CD4-positive, CD25-positive, alpha-beta regulatory T cell (primary cell): ENCODE measurements at regions not wholly inside any gene's neighbourhood (a gene's known extent, or its start where the extent isn't known, plus 50 kb on each side); places are given as distances from the start of the nearest gene placed in this dataset.

Experiments used
- ATAC-seq, 2 donors: fragments of 150-1000 bp; cut with Tn5 transposase; one replicate each; pipeline ENCODE4 v1.10.0; 2021; ENCODE audit warnings: low read depth in 2 of 2, moderate number of reproducible peaks in 2 of 2, moderate library complexity in 1 of 2
- DNase-seq, 3 donors: peaks; one replicate each; pipeline versions ENCODE4 v3.0.0 to v3.0.0-alpha.2; 2012 to 2022; ENCODE audit warnings: mixed read lengths in 1 of 3
- H3K27ac ChIP-seq: one replicate; pipeline ENCODE4 v1.7.0; 2013; ENCODE audit warnings: mild to moderate bottlenecking, low read length; ENCODE audit not compliant: insufficient read depth, poor library complexity, severe bottlenecking
- H3K27me3 ChIP-seq: one replicate; pipeline ENCODE4 v1.7.0; 2013; ENCODE audit warnings: low read length; ENCODE audit not compliant: control insufficient read depth, insufficient read depth
- H3K36me3 ChIP-seq: one replicate; pipeline ENCODE4 v1.7.0; 2013; ENCODE audit warnings: mild to moderate bottlenecking, low read length, moderate library complexity; ENCODE audit not compliant: control insufficient read depth, insufficient read depth
- H3K4me1 ChIP-seq: 2 replicates; pipeline ENCODE4 v1.7.0; 2013; ENCODE audit warnings: mild to moderate bottlenecking, low read length; ENCODE audit not compliant: insufficient read depth, control insufficient read depth, poor library complexity, severe bottlenecking
- H3K4me3 ChIP-seq: one replicate; pipeline ENCODE4 v1.7.0; 2013; ENCODE audit warnings: low read depth, mild to moderate bottlenecking, low read length, moderate library complexity
- H3K9me3 ChIP-seq, 2 experiments: 1 replicate in 1 of 2; 2 replicates in 1 of 2; pipeline ENCODE4 v1.7.0; 2013; ENCODE audit warnings: low read length in 2 of 2, mild to moderate bottlenecking in 1 of 2, moderate library complexity in 1 of 2; ENCODE audit not compliant: control insufficient read depth in 2 of 2
- H3K27ac Mint-ChIP-seq, 3 donors: one replicate each; pipeline ENCODE4 v1.8.0; 2020 to 2022; ENCODE audit warnings: mild to moderate bottlenecking in 3 of 3, mixed read lengths in 3 of 3, moderate library complexity in 2 of 3
- H3K27me3 Mint-ChIP-seq: one replicate; pipeline ENCODE4 v1.8.0; 2022; ENCODE audit warnings: mild to moderate bottlenecking, mixed read lengths
- H3K36me3 Mint-ChIP-seq: one replicate; pipeline ENCODE4 v1.8.0; 2020; ENCODE audit warnings: mixed read lengths
- H3K4me1 Mint-ChIP-seq, 4 donors: one replicate each; pipeline ENCODE4 v1.8.0; 2020 to 2022; ENCODE audit warnings: mixed read lengths in 4 of 4, mild to moderate bottlenecking in 1 of 4
- H3K4me3 Mint-ChIP-seq, 4 donors: one replicate each; pipeline ENCODE4 v1.8.0; 2020 to 2022; ENCODE audit warnings: mild to moderate bottlenecking in 4 of 4, mixed read lengths in 4 of 4, moderate library complexity in 3 of 4
- H3K9me3 Mint-ChIP-seq, 7 donors: one replicate each; pipeline ENCODE4 v1.8.0; 2020 to 2022; ENCODE audit warnings: mixed read lengths in 7 of 7, mild to moderate bottlenecking in 3 of 7, moderate library complexity in 2 of 7

GRCh38 chr5:175263776-175264175 lies 180.2 kb downstream of the DRD1 start:
- Mint-ChIP-seq H3K4me1 (no peaks in the 10 kb centered on the region), H3K36me3 (no peaks in the 10 kb centered on the region), H3K9me3 (peaks cover 0 to 11% (median 1%) of the 10 kb centered on the region in 7 donors), H3K27ac (no peak overlapping the region), H3K4me3 (no peak overlapping the region), H3K27me3 (peaks cover 14% of the 10 kb centered on the region)
- no peaks in the 10 kb centered on the region for H3K9me3 ChIP-seq
- no peak overlapping the region for H3K27ac ChIP-seq
- H3K4me3 ChIP-seq = no peak overlapping the region
- peaks cover 5% of the 10 kb centered on the region for H3K27me3 ChIP-seq
- DNase-seq (no peak), ATAC-seq (no peak)
- no peaks in the 10 kb centered on the region for H3K4me1 ChIP-seq
- no peaks in the 10 kb centered on the region for H3K36me3 ChIP-seq

GRCh38 chr5:175261526-175261925 lies 182.5 kb downstream of the DRD1 start:
- H3K27me3 ChIP-seq = peaks cover 5% of the 10 kb centered on the region
- Mint-ChIP-seq H3K36me3 (no peaks in the 10 kb centered on the region), H3K9me3 (peaks cover 0 to 11% (median 1%) of the 10 kb centered on the region in 7 donors), H3K27ac (no peak overlapping the region), H3K27me3 (peaks cover 21% of the 10 kb centered on the region), H3K4me3 (peak overlapping the region in 1 of 4 donors; percentile 66), H3K4me1 (no peaks in the 10 kb centered on the region)
- H3K27ac ChIP-seq = no peak overlapping the region
- ATAC-seq = no peak
- no peak for DNase-seq
- H3K9me3 ChIP-seq = no peaks in the 10 kb centered on the region
- no peaks in the 10 kb centered on the region for H3K4me1 ChIP-seq
- no peaks in the 10 kb centered on the region for H3K36me3 ChIP-seq
- no peak overlapping the region for H3K4me3 ChIP-seq

GRCh38 chr5:175261037-175261436 lies 182.9 kb downstream of the DRD1 start:
- Mint-ChIP-seq H3K36me3 (no peaks in the 10 kb centered on the region), H3K27ac (no peak overlapping the region), H3K4me1 (no peaks in the 10 kb centered on the region), H3K9me3 (peaks cover 0 to 11% (median 1%) of the 10 kb centered on the region in 7 donors), H3K4me3 (no peak overlapping the region), H3K27me3 (peaks cover 21% of the 10 kb centered on the region)
- H3K36me3 ChIP-seq = no peaks in the 10 kb centered on the region
- no peaks in the 10 kb centered on the region for H3K4me1 ChIP-seq
- no peak overlapping the region for H3K4me3 ChIP-seq
- DNase-seq (no peak), ATAC-seq (no peak)
- H3K27me3 ChIP-seq = peaks cover 5% of the 10 kb centered on the region
- no peaks in the 10 kb centered on the region for H3K9me3 ChIP-seq
- H3K27ac ChIP-seq = no peak overlapping the region

- Mint-ChIP-seq H3K27me3 (peaks cover 17% of the 10 kb centered on the region), H3K27ac (no peak overlapping the region), H3K9me3 (peaks cover 0 to 8% (median 1%) of the 10 kb centered on the region in 7 donors), H3K36me3 (no peaks in the 10 kb centered on the region), H3K4me3 (no peak overlapping the region), H3K4me1 (no peaks in the 10 kb centered on the region)
- Histone ChIP-seq H3K27me3 (peaks cover 8% of the 10 kb centered on the region), H3K4me1 (no peaks in the 10 kb centered on the region), H3K27ac (no peak overlapping the region), H3K36me3 (no peaks in the 10 kb centered on the region), H3K4me3 (no peak overlapping the region), H3K9me3 (no peaks in the 10 kb centered on the region)
- DNase-seq (no peak), ATAC-seq (no peak)
Observed at GRCh38 chr5:175257847-175258194, 186.2 kb downstream of the DRD1 start.

GRCh38 chr5:175257128-175257846 lies 186.7 kb downstream of the DRD1 start:
- no peak overlapping the region for H3K4me3 ChIP-seq
- no peaks in the 10 kb centered on the region for H3K36me3 Mint-ChIP-seq
- no peaks in the 10 kb centered on the region for H3K9me3 ChIP-seq
- no peak overlapping the region for H3K27ac ChIP-seq
- no peaks in the 10 kb centered on the region for H3K36me3 ChIP-seq
- H3K4me3 Mint-ChIP-seq = peak overlapping the region in 1 of 4 donors; percentile 12
- peaks cover 8% of the 10 kb centered on the region for H3K27me3 ChIP-seq
- ATAC-seq (no peak), DNase-seq (no peak)
- H3K27me3 Mint-ChIP-seq = peaks cover 20% of the 10 kb centered on the region
- H3K27ac Mint-ChIP-seq = no peak overlapping the region
- peaks cover 0 to 5% (median 1%) of the 10 kb centered on the region in 7 donors for H3K9me3 Mint-ChIP-seq
- H3K4me1 ChIP-seq = no peaks in the 10 kb centered on the region
- no peaks in the 10 kb centered on the region for H3K4me1 Mint-ChIP-seq

- H3K9me3 ChIP-seq = no peaks in the 10 kb centered on the region
- no peaks in the 10 kb centered on the region for H3K36me3 ChIP-seq
- H3K27ac Mint-ChIP-seq = no peak overlapping the region
- peaks cover 16% of the 10 kb centered on the region for H3K27me3 Mint-ChIP-seq
- no peak overlapping the region for H3K27ac ChIP-seq
- H3K4me3 Mint-ChIP-seq = no peak overlapping the region
- no peaks in the 10 kb centered on the region for H3K36me3 Mint-ChIP-seq
- peaks cover 0 to 3% (median 0%) of the 10 kb centered on the region in 7 donors for H3K9me3 Mint-ChIP-seq
- H3K27me3 ChIP-seq = peaks cover 3% of the 10 kb centered on the region
- no peaks in the 10 kb centered on the region for H3K4me1 ChIP-seq
- ATAC-seq (no peak), DNase-seq (no peak)
- no peaks in the 10 kb centered on the region for H3K4me1 Mint-ChIP-seq
- H3K4me3 ChIP-seq = no peak overlapping the region
Observed at GRCh38 chr5:175254155-175254554, 189.8 kb downstream of the DRD1 start.

- H3K4me3 ChIP-seq = no peak overlapping the region
- H3K27me3 ChIP-seq = peaks cover 3% of the 10 kb centered on the region
- Mint-ChIP-seq H3K4me3 (no peak overlapping the region), H3K9me3 (peaks cover 0 to 3% (median 0%) of the 10 kb centered on the region in 7 donors), H3K27ac (no peak overlapping the region), H3K4me1 (no peaks in the 10 kb centered on the region), H3K36me3 (no peaks in the 10 kb centered on the region), H3K27me3 (peaks cover 16% of the 10 kb centered on the region)
- no peaks in the 10 kb centered on the region for H3K36me3 ChIP-seq
- no peaks in the 10 kb centered on the region for H3K9me3 ChIP-seq
- ATAC-seq (no peak), DNase-seq (no peak)
- H3K4me1 ChIP-seq = no peaks in the 10 kb centered on the region
- no peak overlapping the region for H3K27ac ChIP-seq
Observed at GRCh38 chr5:175253597-175253996, 190.4 kb downstream of the DRD1 start.

GRCh38 chr5:175252234-175252805 lies 191.7 kb downstream of the DRD1 start:
- H3K9me3 Mint-ChIP-seq = peaks cover 0 to 3% (median 0%) of the 10 kb centered on the region in 7 donors
- no peak overlapping the region for H3K27ac ChIP-seq
- peaks cover 9% of the 10 kb centered on the region for H3K27me3 Mint-ChIP-seq
- peaks cover 3% of the 10 kb centered on the region for H3K27me3 ChIP-seq
- H3K27ac Mint-ChIP-seq = no peak overlapping the region
- DNase-seq (no peak), ATAC-seq (no peak)
- no peaks in the 10 kb centered on the region for H3K4me1 ChIP-seq
- H3K9me3 ChIP-seq = no peaks in the 10 kb centered on the region
- no peak overlapping the region for H3K4me3 Mint-ChIP-seq
- no peak overlapping the region for H3K4me3 ChIP-seq
- H3K36me3 ChIP-seq = no peaks in the 10 kb centered on the region
- H3K36me3 Mint-ChIP-seq = no peaks in the 10 kb centered on the region
- no peaks in the 10 kb centered on the region for H3K4me1 Mint-ChIP-seq
